K562 (cell line): ENCODE measurements at regions not wholly inside any gene's neighbourhood (a gene's known extent, or its start where the extent isn't known, plus 50 kb on each side); places are given as distances from the start of the nearest gene placed in this dataset.

Experiments
- BMI1 ChIP-seq: fragments of 150-350 bp; IDR thresholded peaks from 2 replicates; pipeline ENCODE4 v1.6.1; 2014; ENCODE audit warnings: low read length
- ESRRB ChIP-seq: fragments of 250-450 bp; sonication (Bioruptor Pico); IDR thresholded peaks from 2 replicates; pipeline ENCODE4 v1.5.0; 2020; ENCODE audit warnings: mild to moderate bottlenecking, moderate library complexity, borderline replicate concordance
- JUN ChIP-seq, 2 experiments: sonication (generic) in 1 of 2; formaldehyde crosslinking in 1 of 2; IDR thresholded peaks; 2 replicates each; pipeline versions ENCODE4 v1.6.1 to v1.8.0; 2012 to 2022; ENCODE audit warnings: borderline replicate concordance in 2 of 2, mild to moderate bottlenecking in 2 of 2, improper control_type of control experiment in 1 of 2, low read depth in 1 of 2, low read length in 1 of 2, missing genetic modification reagents in 1 of 2
- MXI1 ChIP-seq: IDR thresholded peaks from 2 replicates; pipeline ENCODE4 v1.6.1; 2011; ENCODE audit warnings: low read depth, mild to moderate bottlenecking, improper control_type of control experiment, low read length
- NRF1 ChIP-seq, 2 experiments: fragments of 450-650 bp; IDR thresholded peaks in 1 of 2; conservative IDR thresholded peaks in 1 of 2; 2 replicates each; pipeline ENCODE4 v1.6.1; 2014; ENCODE audit warnings: mild to moderate bottlenecking in 2 of 2
- OTX1 ChIP-seq: fragments of 450-650 bp; formaldehyde crosslinking; IDR thresholded peaks from 2 replicates; pipeline ENCODE4 v1.4.0; 2022; ENCODE audit warnings: mild to moderate bottlenecking
- PCBP2 ChIP-seq: fragments of 200-400 bp; formaldehyde crosslinking; IDR thresholded peaks from 2 replicates; pipeline ENCODE4 v1.6.1; 2018; ENCODE audit warnings: low read length, low read depth, mild to moderate bottlenecking, moderate library complexity; ENCODE audit not compliant: poor library complexity, severe bottlenecking
- POLR2G ChIP-seq: fragments of 200-400 bp; formaldehyde crosslinking; IDR thresholded peaks from 2 replicates; pipeline ENCODE4 v1.6.1; 2017; ENCODE audit warnings: low read depth, mild to moderate bottlenecking, antibody characterized with exemption, low read length, moderate library complexity
- SIN3B ChIP-seq: fragments of 450-650 bp; IDR thresholded peaks from 2 replicates; pipeline ENCODE4 v1.6.1; 2017; ENCODE audit warnings: low read depth, mild to moderate bottlenecking, moderate library complexity
- SPI1 ChIP-seq: IDR thresholded peaks from 2 replicates; pipeline ENCODE4 v1.6.1; 2011; ENCODE audit warnings: low read depth, low read length, control low read depth, borderline replicate concordance
- TF ChIP-seq, protein P1 (sequence below): fragments of 250-450 bp; sonication (Bioruptor Pico); IDR thresholded peaks from 2 replicates; pipeline ENCODE4 v1.5.0; 2021
- TF ChIP-seq, protein P2 (sequence below), 3 experiments: IDR thresholded peaks in 2 of 3; conservative IDR thresholded peaks in 1 of 3; 2 replicates each; pipeline ENCODE4 v1.5.1; 2011 to 2012; ENCODE audit warnings: low read length in 3 of 3, mild to moderate bottlenecking in 3 of 3, control low read depth in 2 of 3, improper control_type of control experiment in 1 of 3, inconsistent platforms in 1 of 3, low read depth in 1 of 3, mixed read lengths in 1 of 3, moderate library complexity in 1 of 3; ENCODE audit not compliant: insufficient read depth in 2 of 3
- TF ChIP-seq, protein P3 (sequence below), 2 experiments: fragments of 450-650 bp; formaldehyde crosslinking in 1 of 2; IDR thresholded peaks; 2 replicates each; pipeline versions ENCODE4 v1.4.0 to v1.6.1; 2014 to 2020; ENCODE audit warnings: mild to moderate bottlenecking in 2 of 2, borderline replicate concordance in 1 of 2, low read depth in 1 of 2

DNA sequence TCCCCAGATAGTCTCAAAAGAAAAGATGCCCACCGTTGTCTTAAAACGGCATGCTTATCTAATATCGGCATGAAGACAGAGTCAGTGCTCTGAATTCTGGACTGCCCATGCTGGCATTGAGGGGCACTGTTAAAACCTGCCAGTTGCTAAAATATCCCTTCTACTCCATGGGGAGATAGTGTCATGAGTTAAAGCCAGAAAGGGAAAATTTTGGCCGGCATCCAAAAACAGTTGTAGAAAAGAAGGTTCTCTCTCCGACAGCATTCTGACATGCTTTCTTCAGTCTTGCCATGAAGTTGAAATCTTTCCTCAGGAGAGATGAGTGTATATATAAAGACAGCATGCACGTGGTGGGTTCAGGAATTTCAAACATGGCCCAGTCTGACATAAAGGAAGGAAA, 401.3 kb upstream of the PIK3C3 start:
- TF ChIP-seq, protein P1, sequence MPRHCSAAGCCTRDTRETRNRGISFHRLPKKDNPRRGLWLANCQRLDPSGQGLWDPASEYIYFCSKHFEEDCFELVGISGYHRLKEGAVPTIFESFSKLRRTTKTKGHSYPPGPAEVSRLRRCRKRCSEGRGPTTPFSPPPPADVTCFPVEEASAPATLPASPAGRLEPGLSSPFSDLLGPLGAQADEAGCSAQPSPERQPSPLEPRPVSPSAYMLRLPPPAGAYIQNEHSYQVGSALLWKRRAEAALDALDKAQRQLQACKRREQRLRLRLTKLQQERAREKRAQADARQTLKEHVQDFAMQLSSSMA (CRISPR knock-in tag) = no peak
- no peak for TF ChIP-seq MXI1
- no peak for TF ChIP-seq OTX1 (CRISPR knock-in tag)
- TF ChIP-seq, protein P2, sequence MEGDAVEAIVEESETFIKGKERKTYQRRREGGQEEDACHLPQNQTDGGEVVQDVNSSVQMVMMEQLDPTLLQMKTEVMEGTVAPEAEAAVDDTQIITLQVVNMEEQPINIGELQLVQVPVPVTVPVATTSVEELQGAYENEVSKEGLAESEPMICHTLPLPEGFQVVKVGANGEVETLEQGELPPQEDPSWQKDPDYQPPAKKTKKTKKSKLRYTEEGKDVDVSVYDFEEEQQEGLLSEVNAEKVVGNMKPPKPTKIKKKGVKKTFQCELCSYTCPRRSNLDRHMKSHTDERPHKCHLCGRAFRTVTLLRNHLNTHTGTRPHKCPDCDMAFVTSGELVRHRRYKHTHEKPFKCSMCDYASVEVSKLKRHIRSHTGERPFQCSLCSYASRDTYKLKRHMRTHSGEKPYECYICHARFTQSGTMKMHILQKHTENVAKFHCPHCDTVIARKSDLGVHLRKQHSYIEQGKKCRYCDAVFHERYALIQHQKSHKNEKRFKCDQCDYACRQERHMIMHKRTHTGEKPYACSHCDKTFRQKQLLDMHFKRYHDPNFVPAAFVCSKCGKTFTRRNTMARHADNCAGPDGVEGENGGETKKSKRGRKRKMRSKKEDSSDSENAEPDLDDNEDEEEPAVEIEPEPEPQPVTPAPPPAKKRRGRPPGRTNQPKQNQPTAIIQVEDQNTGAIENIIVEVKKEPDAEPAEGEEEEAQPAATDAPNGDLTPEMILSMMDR (IDR thresholded peaks at IDR 0.05 in 2 of 3, conservative IDR thresholded peaks at IDR 0.05 in 1 of 3; ENCODE audit: insufficient read depth in 2 of 3, low read depth in 1 of 3, low read length in 3 of 3) = no peak
- no peak for TF ChIP-seq JUN (IDR thresholded peaks at IDR 0.05; ENCODE audit: borderline replicate concordance, low read depth, low read length)
- TF ChIP-seq JUN (CRISPR knock-in tag; IDR thresholded peaks at IDR 0.05; ENCODE audit: borderline replicate concordance) = no peak
- TF ChIP-seq, protein P3, sequence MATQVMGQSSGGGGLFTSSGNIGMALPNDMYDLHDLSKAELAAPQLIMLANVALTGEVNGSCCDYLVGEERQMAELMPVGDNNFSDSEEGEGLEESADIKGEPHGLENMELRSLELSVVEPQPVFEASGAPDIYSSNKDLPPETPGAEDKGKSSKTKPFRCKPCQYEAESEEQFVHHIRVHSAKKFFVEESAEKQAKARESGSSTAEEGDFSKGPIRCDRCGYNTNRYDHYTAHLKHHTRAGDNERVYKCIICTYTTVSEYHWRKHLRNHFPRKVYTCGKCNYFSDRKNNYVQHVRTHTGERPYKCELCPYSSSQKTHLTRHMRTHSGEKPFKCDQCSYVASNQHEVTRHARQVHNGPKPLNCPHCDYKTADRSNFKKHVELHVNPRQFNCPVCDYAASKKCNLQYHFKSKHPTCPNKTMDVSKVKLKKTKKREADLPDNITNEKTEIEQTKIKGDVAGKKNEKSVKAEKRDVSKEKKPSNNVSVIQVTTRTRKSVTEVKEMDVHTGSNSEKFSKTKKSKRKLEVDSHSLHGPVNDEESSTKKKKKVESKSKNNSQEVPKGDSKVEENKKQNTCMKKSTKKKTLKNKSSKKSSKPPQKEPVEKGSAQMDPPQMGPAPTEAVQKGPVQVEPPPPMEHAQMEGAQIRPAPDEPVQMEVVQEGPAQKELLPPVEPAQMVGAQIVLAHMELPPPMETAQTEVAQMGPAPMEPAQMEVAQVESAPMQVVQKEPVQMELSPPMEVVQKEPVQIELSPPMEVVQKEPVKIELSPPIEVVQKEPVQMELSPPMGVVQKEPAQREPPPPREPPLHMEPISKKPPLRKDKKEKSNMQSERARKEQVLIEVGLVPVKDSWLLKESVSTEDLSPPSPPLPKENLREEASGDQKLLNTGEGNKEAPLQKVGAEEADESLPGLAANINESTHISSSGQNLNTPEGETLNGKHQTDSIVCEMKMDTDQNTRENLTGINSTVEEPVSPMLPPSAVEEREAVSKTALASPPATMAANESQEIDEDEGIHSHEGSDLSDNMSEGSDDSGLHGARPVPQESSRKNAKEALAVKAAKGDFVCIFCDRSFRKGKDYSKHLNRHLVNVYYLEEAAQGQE (IDR thresholded peaks at IDR 0.05; ENCODE audit: borderline replicate concordance) = no peak
- TF ChIP-seq, protein P3 (CRISPR knock-in tag; IDR thresholded peaks at IDR 0.05; ENCODE audit: low read depth) = no peak
- no peak for TF ChIP-seq ESRRB
- no peak for TF ChIP-seq SIN3B
- TF ChIP-seq NRF1 (conservative IDR thresholded peaks at IDR 0.05 in 1 of 2, IDR thresholded peaks at IDR 0.05 in 1 of 2) = no peak
- TF ChIP-seq PCBP2 = no peak
- no peak for TF ChIP-seq BMI1
- TF ChIP-seq POLR2G = no peak
- TF ChIP-seq SPI1 = no peak
